OCI-LY1 (cell line): ENCODE measurements at regions not wholly inside any gene's neighbourhood (a gene's known extent, or its start where the extent isn't known, plus 50 kb on each side); places are given as distances from the start of the nearest gene placed in this dataset.

Source experiments
- H2AFZ ChIP-seq: fragments of 200-600 bp; sonication (generic), shearing (Covaris generic); 2 replicates; pipeline ENCODE4 v1.6.0; 2014; ENCODE audit warnings: antibody characterized with exemption, mild to moderate bottlenecking, low read length
- H3F3A ChIP-seq: fragments of 200-600 bp; sonication (generic), shearing (Covaris generic); 2 replicates; pipeline ENCODE4 v1.6.0; 2014; ENCODE audit warnings: mild to moderate bottlenecking, antibody characterized with exemption, low read length, moderate library complexity; ENCODE audit not compliant: insufficient read depth
- H3K27ac ChIP-seq: fragments of 200-600 bp; sonication (generic); 2 replicates; pipeline ENCODE4 v1.5.1; 2014; ENCODE audit warnings: low read length, mixed run types, mild to moderate bottlenecking, low read depth; ENCODE audit not compliant: poor library complexity, severe bottlenecking
- H3K27me3 ChIP-seq: fragments of 200-600 bp; sonication (generic); 2 replicates; pipeline ENCODE4 v1.6.0; 2014; ENCODE audit warnings: antibody characterized with exemption, mild to moderate bottlenecking, low read length, moderate library complexity; ENCODE audit not compliant: insufficient read depth
- H3K36me3 ChIP-seq: fragments of 200-600 bp; sonication (generic); 2 replicates; pipeline ENCODE4 v1.6.1; 2014; ENCODE audit warnings: mild to moderate bottlenecking, antibody characterized with exemption, low read length, moderate library complexity, mixed read lengths; ENCODE audit not compliant: insufficient read depth
- H3K4me1 ChIP-seq: fragments of 200-600 bp; sonication (generic); 2 replicates; pipeline ENCODE4 v1.5.1; 2014; ENCODE audit warnings: mild to moderate bottlenecking, low read length, moderate library complexity; ENCODE audit not compliant: insufficient read depth, severe bottlenecking
- H3K4me2 ChIP-seq: fragments of 200-600 bp; sonication (generic), shearing (Covaris generic); 2 replicates; pipeline ENCODE4 v1.6.1; 2014; ENCODE audit warnings: low read length
- H3K4me3 ChIP-seq: fragments of 200-600 bp; sonication (generic); 2 replicates; pipeline ENCODE4 v1.5.1; 2014; ENCODE audit warnings: low read length, low read depth, mild to moderate bottlenecking, mixed read lengths; ENCODE audit not compliant: poor library complexity, severe bottlenecking
- H3K79me2 ChIP-seq: fragments of 200-600 bp; shearing (Covaris generic); 2 replicates; pipeline ENCODE4 v1.6.1; 2016; ENCODE audit warnings: mixed run types, low read length, mixed read lengths; ENCODE audit not compliant: insufficient read depth
- H3K9ac ChIP-seq: fragments of 200-600 bp; sonication (generic), shearing (Covaris generic); 2 replicates; pipeline ENCODE4 v1.6.1; 2014; ENCODE audit warnings: mild to moderate bottlenecking, low read length, mixed read lengths
- H3K9me2 ChIP-seq: fragments of 200-600 bp; sonication (generic), shearing (Covaris generic); 2 replicates; pipeline ENCODE4 v1.6.1; 2014; ENCODE audit warnings: low read depth, mild to moderate bottlenecking, low read length, mixed read lengths
- H3K9me3 ChIP-seq: fragments of 200-600 bp; shearing (Covaris generic); 2 replicates; pipeline ENCODE4 v1.6.1; 2014; ENCODE audit warnings: low read length, mixed read lengths
- H4K20me1 ChIP-seq: fragments of 200-600 bp; sonication (generic), shearing (Covaris generic); 2 replicates; pipeline ENCODE4 v1.6.0; 2016; ENCODE audit warnings: mild to moderate bottlenecking, low read length; ENCODE audit not compliant: insufficient read depth
- EZH2 ChIP-seq: fragments of 200-600 bp; sonication (generic), shearing (Covaris generic); IDR thresholded peaks from 2 replicates; pipeline ENCODE4 v1.8.0; 2017; ENCODE audit warnings: borderline replicate concordance, mixed run types, mild to moderate bottlenecking, antibody characterized with exemption, low read length, moderate library complexity, mixed read lengths
- TF ChIP-seq, protein P1 (sequence below): fragments of 200-600 bp; sonication (generic), shearing (Covaris generic); IDR thresholded peaks from 2 replicates; pipeline ENCODE4 v1.5.1; 2017; ENCODE audit warnings: mild to moderate bottlenecking, antibody characterized with exemption, low read length, moderate library complexity, mixed read lengths

GRCh38 chr14:97179573-97179972, 382.4 kb downstream of the VRK1 start:
- Histone ChIP-seq H3K9ac (no peak overlapping the region), H2AFZ (no peak overlapping the region), H3K27ac (no peak overlapping the region), H3K4me2 (no peak overlapping the region), H3K27me3 (no peaks in the 10 kb centered on the region), H3K4me1 (no peaks in the 10 kb centered on the region), H3F3A (no peaks in the 10 kb centered on the region), H3K4me3 (no peak overlapping the region), H3K79me2 (no peaks in the 10 kb centered on the region), H3K36me3 (no peaks in the 10 kb centered on the region), H4K20me1 (no peaks in the 10 kb centered on the region), H3K9me2 (no peaks in the 10 kb centered on the region), H3K9me3 (no peaks in the 10 kb centered on the region)
- TF ChIP-seq, protein P1, sequence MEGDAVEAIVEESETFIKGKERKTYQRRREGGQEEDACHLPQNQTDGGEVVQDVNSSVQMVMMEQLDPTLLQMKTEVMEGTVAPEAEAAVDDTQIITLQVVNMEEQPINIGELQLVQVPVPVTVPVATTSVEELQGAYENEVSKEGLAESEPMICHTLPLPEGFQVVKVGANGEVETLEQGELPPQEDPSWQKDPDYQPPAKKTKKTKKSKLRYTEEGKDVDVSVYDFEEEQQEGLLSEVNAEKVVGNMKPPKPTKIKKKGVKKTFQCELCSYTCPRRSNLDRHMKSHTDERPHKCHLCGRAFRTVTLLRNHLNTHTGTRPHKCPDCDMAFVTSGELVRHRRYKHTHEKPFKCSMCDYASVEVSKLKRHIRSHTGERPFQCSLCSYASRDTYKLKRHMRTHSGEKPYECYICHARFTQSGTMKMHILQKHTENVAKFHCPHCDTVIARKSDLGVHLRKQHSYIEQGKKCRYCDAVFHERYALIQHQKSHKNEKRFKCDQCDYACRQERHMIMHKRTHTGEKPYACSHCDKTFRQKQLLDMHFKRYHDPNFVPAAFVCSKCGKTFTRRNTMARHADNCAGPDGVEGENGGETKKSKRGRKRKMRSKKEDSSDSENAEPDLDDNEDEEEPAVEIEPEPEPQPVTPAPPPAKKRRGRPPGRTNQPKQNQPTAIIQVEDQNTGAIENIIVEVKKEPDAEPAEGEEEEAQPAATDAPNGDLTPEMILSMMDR, result no peak
- no peak for TF ChIP-seq EZH2

- H3F3A ChIP-seq, result no peaks in the 10 kb centered on the region
- H3K4me2 ChIP-seq, result no peak overlapping the region
- TF ChIP-seq, protein P1, result no peak
- TF ChIP-seq EZH2, result no peak
- no peaks in the 10 kb centered on the region for H3K4me1 ChIP-seq
- H3K9me2 ChIP-seq, result no peaks in the 10 kb centered on the region
- H2AFZ ChIP-seq, result no peak overlapping the region
- no peaks in the 10 kb centered on the region for H3K36me3 ChIP-seq
- H3K79me2 ChIP-seq, result no peaks in the 10 kb centered on the region
- no peak overlapping the region for H3K27ac ChIP-seq
- no peaks in the 10 kb centered on the region for H3K9me3 ChIP-seq
- no peaks in the 10 kb centered on the region for H3K27me3 ChIP-seq
- no peaks in the 10 kb centered on the region for H4K20me1 ChIP-seq
- H3K9ac ChIP-seq, result no peak overlapping the region
- H3K4me3 ChIP-seq, result no peak overlapping the region
Observed at GRCh38 chr14:97180304-97181200, 383.4 kb downstream of the VRK1 start.

- Histone ChIP-seq H3K9me3 (no peaks in the 10 kb centered on the region), H3K27ac (no peak overlapping the region), H3K4me2 (no peak overlapping the region), H2AFZ (no peak overlapping the region), H4K20me1 (no peaks in the 10 kb centered on the region), H3K27me3 (no peaks in the 10 kb centered on the region), H3K9me2 (no peaks in the 10 kb centered on the region), H3K79me2 (no peaks in the 10 kb centered on the region), H3K4me1 (no peaks in the 10 kb centered on the region), H3K36me3 (no peaks in the 10 kb centered on the region), H3K9ac (no peak overlapping the region), H3K4me3 (no peak overlapping the region), H3F3A (no peaks in the 10 kb centered on the region)
- TF ChIP-seq, protein P1, result no peak; the same call in 1 of the 2 replicates
Observed at GRCh38 chr14:97185186-97185585, 388.0 kb downstream of the VRK1 start.
